ENCODE measurements at regions not wholly inside any gene's neighbourhood (a gene's known extent, or its start where the extent isn't known, plus 50 kb on each side); places are given as distances from the start of the nearest gene placed in this dataset.

GRCh38 chr15:97817276-97817890 is 143.1 kb upstream of the ARRDC4 start:
- TF ChIP-seq ZNF639 (tag by site-specific recombination; IDR thresholded peaks at IDR 0.05) (no peak), ZNF37A (tag by site-specific recombination; IDR thresholded peaks at IDR 0.05) (no peak), ZNF16 (tag by site-specific recombination; IDR thresholded peaks at IDR 0.05; ENCODE audit: low read depth) (no peak), ZNF785 (tag by site-specific recombination; IDR thresholded peaks at IDR 0.05) (no peak), CTCF (tag by site-specific recombination; IDR thresholded peaks at IDR 0.05) (no peak), ZNF10 (tag by site-specific recombination; IDR thresholded peaks at IDR 0.05) (no peak), REST (tag by site-specific recombination; IDR thresholded peaks at IDR 0.05) (no peak), ZNF777 (tag by site-specific recombination; IDR thresholded peaks at IDR 0.05; ENCODE audit: borderline replicate concordance) (no peak), ZBTB26 (tag by site-specific recombination; optimal IDR thresholded peaks at IDR 0.05) (no peak), ZNF501 (tag by site-specific recombination; IDR thresholded peaks at IDR 0.05) (no peak), ZNF175 (tag by site-specific recombination; IDR thresholded peaks at IDR 0.05) (no peak), ZNF398 (tag by site-specific recombination; IDR thresholded peaks at IDR 0.05) (no peak), ZNF266 (tag by site-specific recombination; IDR thresholded peaks at IDR 0.05; ENCODE audit: low read depth) (no peak)

All from HEK293 (cell line).